Mesothelial cell of epicardium (in vitro differentiated cells): ENCODE measurements at regions not wholly inside any gene's neighbourhood (a gene's known extent, or its start where the extent isn't known, plus 50 kb on each side); places are given as distances from the start of the nearest gene placed in this dataset.

Experiments used
- DNase-seq, 2 experiments: peaks; one replicate each; pipeline ENCODE4 v3.0.0; 2021; ENCODE audit warnings: low spot score in 2 of 2; ENCODE audit not compliant: unreplicated experiment in 2 of 2
- H3K27ac Mint-ChIP-seq: 2 replicates; pipeline ENCODE4 v1.8.0; 2021; ENCODE audit warnings: mixed read lengths
- H3K27me3 Mint-ChIP-seq: 2 replicates; pipeline ENCODE4 v1.8.0; 2021; ENCODE audit warnings: low read depth, mixed read lengths
- H3K36me3 Mint-ChIP-seq: 2 replicates; pipeline ENCODE4 v1.8.0; 2021; ENCODE audit warnings: mixed read lengths
- H3K4me1 Mint-ChIP-seq: 2 replicates; pipeline ENCODE4 v1.8.0; 2021; ENCODE audit warnings: mixed read lengths
- H3K4me3 Mint-ChIP-seq: 2 replicates; pipeline ENCODE4 v1.8.0; 2021; ENCODE audit warnings: mild to moderate bottlenecking, moderate library complexity, mixed read lengths
- H3K9me3 Mint-ChIP-seq: 2 replicates; pipeline ENCODE4 v1.8.0; 2021; ENCODE audit warnings: mixed read lengths
- CTCF ChIP-seq: fragments of 200-600 bp; sonication (generic); IDR thresholded peaks from one replicate; pipeline ENCODE4 v1.5.0; 2021; ENCODE audit warnings: antibody characterized with exemption; ENCODE audit not compliant: unreplicated experiment

GRCh38 chr17:68718926-68719325, 117.8 kb upstream of the FAM20A start:
- DNase-seq, result no peak
- no peaks in the 10 kb centered on the region for H3K36me3 Mint-ChIP-seq
- no peaks in the 10 kb centered on the region for H3K27me3 Mint-ChIP-seq
- H3K27ac Mint-ChIP-seq, result no peak overlapping the region
- H3K4me1 Mint-ChIP-seq, result peaks cover 9% of the 10 kb centered on the region
- TF ChIP-seq CTCF, result no peak
- no peak overlapping the region for H3K4me3 Mint-ChIP-seq
- peaks cover 3% of the 10 kb centered on the region for H3K9me3 Mint-ChIP-seq

- Mint-ChIP-seq H3K4me3 (no peak overlapping the region), H3K27ac (no peak overlapping the region), H3K4me1 (peaks cover 9% of the 10 kb centered on the region), H3K36me3 (no peaks in the 10 kb centered on the region), H3K9me3 (peaks cover 3% of the 10 kb centered on the region), H3K27me3 (no peaks in the 10 kb centered on the region)
- TF ChIP-seq CTCF, result no peak
- DNase-seq, result no peak
Measured at GRCh38 chr17:68718465-68718864, 117.3 kb upstream of the FAM20A start.

- no peaks in the 10 kb centered on the region for H3K27me3 Mint-ChIP-seq
- DNase-seq, result no peak
- peaks cover 31% of the 10 kb centered on the region for H3K4me1 Mint-ChIP-seq
- no peaks in the 10 kb centered on the region for H3K36me3 Mint-ChIP-seq
- no peak overlapping the region for H3K27ac Mint-ChIP-seq
- H3K9me3 Mint-ChIP-seq, result peaks cover 3% of the 10 kb centered on the region
- TF ChIP-seq CTCF, result no peak
- H3K4me3 Mint-ChIP-seq, result no peak overlapping the region
Measured at GRCh38 chr17:68714676-68715075, 113.5 kb upstream of the FAM20A start.

GRCh38 chr17:68711858-68712257, 110.7 kb upstream of the FAM20A start:
- TF ChIP-seq CTCF, result no peak
- Mint-ChIP-seq H3K4me1 (peaks cover 32% of the 10 kb centered on the region), H3K27ac (peak overlapping the region; percentile 15), H3K4me3 (no peak overlapping the region), H3K27me3 (no peaks in the 10 kb centered on the region), H3K36me3 (no peaks in the 10 kb centered on the region), H3K9me3 (peaks cover 3% of the 10 kb centered on the region)
- DNase-seq, result no peak

- peak overlapping the region; percentile 69 for H3K27ac Mint-ChIP-seq
Measured at GRCh38 chr17:68710976-68711375, 109.8 kb upstream of the FAM20A start.

More at GRCh38 chr17:68710976-68711375, 109.8 kb upstream of the FAM20A start:
- no peaks in the 10 kb centered on the region for H3K36me3 Mint-ChIP-seq
- H3K4me1 Mint-ChIP-seq, result peaks cover 33% of the 10 kb centered on the region
- no peak for DNase-seq
- no peaks in the 10 kb centered on the region for H3K9me3 Mint-ChIP-seq
- H3K27me3 Mint-ChIP-seq, result no peaks in the 10 kb centered on the region
- no peak for TF ChIP-seq CTCF
- H3K4me3 Mint-ChIP-seq, result no peak overlapping the region
